ENCODE measurements at regions not wholly inside any gene's neighbourhood (a gene's known extent, or its start where the extent isn't known, plus 50 kb on each side); places are given as distances from the start of the nearest gene placed in this dataset.

GRCh38 chr3:105093371-105094252 lies 273.1 kb upstream of the ALCAM start:
- no peaks in the 10 kb centered on the region for H3K4me1 Mint-ChIP-seq
- no peak for ATAC-seq (ENCODE audit: low read depth)
- H3K27me3 Mint-ChIP-seq, result peaks cover 2% of the 10 kb centered on the region
- no peak overlapping the region for H3K27ac Mint-ChIP-seq
- intact Hi-C loops (cut with micrococcal nuclease), result no loop called here
- ChIA-PET POLR2A (no interaction called here), CTCF (no interaction called here)
- no peak overlapping the region for H3K4me3 Mint-ChIP-seq
- H3K9me3 Mint-ChIP-seq, result peaks cover 2% of the 10 kb centered on the region
- no peaks in the 10 kb centered on the region for H3K36me3 Mint-ChIP-seq (ENCODE audit: low read depth)
- TF ChIP-seq, protein P1, sequence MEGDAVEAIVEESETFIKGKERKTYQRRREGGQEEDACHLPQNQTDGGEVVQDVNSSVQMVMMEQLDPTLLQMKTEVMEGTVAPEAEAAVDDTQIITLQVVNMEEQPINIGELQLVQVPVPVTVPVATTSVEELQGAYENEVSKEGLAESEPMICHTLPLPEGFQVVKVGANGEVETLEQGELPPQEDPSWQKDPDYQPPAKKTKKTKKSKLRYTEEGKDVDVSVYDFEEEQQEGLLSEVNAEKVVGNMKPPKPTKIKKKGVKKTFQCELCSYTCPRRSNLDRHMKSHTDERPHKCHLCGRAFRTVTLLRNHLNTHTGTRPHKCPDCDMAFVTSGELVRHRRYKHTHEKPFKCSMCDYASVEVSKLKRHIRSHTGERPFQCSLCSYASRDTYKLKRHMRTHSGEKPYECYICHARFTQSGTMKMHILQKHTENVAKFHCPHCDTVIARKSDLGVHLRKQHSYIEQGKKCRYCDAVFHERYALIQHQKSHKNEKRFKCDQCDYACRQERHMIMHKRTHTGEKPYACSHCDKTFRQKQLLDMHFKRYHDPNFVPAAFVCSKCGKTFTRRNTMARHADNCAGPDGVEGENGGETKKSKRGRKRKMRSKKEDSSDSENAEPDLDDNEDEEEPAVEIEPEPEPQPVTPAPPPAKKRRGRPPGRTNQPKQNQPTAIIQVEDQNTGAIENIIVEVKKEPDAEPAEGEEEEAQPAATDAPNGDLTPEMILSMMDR (IDR thresholded peaks at IDR 0.05), result no peak
- no peak for DNase-seq

DNA sequence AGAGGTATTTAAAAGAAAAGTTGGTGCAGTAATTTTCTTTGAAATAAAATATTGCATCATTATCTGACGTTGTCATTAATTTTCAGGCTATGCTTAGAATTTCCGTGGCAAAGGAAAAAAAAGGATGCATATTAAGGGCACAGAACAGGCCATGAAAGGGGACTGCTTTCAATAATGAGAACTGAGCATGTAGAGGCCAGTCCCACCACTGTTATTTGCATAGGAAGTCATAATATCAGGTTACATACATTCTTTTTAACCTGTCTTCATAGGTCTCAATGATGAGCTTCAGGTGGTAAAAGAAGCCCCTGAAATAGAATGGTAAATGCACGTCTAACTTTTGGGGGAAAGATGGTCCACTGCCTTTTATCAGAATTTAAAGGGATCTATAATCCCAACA lies 272.1 kb upstream of the ALCAM start:
- H3K27me3 Mint-ChIP-seq, result no peaks in the 10 kb centered on the region
- ATAC-seq (ENCODE audit: low read depth) (no peak), DNase-seq (no peak)
- H3K27ac Mint-ChIP-seq, result no peak overlapping the region
- ChIA-PET POLR2A (no interaction called here), CTCF (no interaction called here)
- no peak overlapping the region for H3K4me3 Mint-ChIP-seq
- H3K36me3 Mint-ChIP-seq (ENCODE audit: low read depth), result no peaks in the 10 kb centered on the region
- intact Hi-C loops (cut with micrococcal nuclease), result no loop called here
- TF ChIP-seq, protein P1 (IDR thresholded peaks at IDR 0.05), result no peak
- peaks cover 2% of the 10 kb centered on the region for H3K9me3 Mint-ChIP-seq
- H3K4me1 Mint-ChIP-seq, result no peaks in the 10 kb centered on the region

DNA sequence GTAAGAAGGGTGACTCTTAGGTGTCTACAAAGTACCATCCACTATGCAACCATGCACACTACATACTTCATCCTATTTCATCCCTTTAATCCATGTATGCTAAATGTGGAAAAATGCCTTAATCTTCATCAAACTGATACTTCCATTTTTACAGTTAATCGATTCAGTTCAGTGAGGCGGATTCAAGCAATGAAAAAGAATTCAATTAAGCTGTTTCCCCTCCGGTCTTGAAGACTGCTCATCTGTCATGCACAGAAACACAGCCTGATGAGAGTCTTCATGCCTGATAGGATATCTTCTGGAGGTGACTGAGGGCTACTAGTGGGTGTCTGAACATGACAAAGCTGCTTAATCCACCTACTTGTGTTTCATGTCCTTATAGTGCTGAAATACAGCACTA lies 270.6 kb upstream of the ALCAM start:
- TF ChIP-seq, protein P1 (IDR thresholded peaks at IDR 0.05), result no peak
- Mint-ChIP-seq H3K27ac (no peak overlapping the region), H3K4me1 (no peaks in the 10 kb centered on the region), H3K9me3 (peaks cover 2% of the 10 kb centered on the region), H3K36me3 (ENCODE audit: low read depth) (no peaks in the 10 kb centered on the region), H3K27me3 (no peaks in the 10 kb centered on the region), H3K4me3 (no peak overlapping the region)
- ChIA-PET POLR2A (no interaction called here), CTCF (no interaction called here)
- no peak for ATAC-seq (ENCODE audit: low read depth)
- DNase-seq, result no peak
- intact Hi-C loops (cut with micrococcal nuclease), result no loop called here

- no peak for DNase-seq
- Mint-ChIP-seq H3K9me3 (no peaks in the 10 kb centered on the region), H3K4me3 (no peak overlapping the region), H3K27ac (no peak overlapping the region), H3K4me1 (no peaks in the 10 kb centered on the region), H3K36me3 (ENCODE audit: low read depth) (no peaks in the 10 kb centered on the region), H3K27me3 (no peaks in the 10 kb centered on the region)
- POLR2A ChIA-PET, result no interaction called here
- CTCF ChIA-PET, result no interaction called here
- intact Hi-C loops (cut with micrococcal nuclease), result no loop called here
- TF ChIP-seq, protein P1 (IDR thresholded peaks at IDR 0.05), result no peak
- ATAC-seq (ENCODE audit: low read depth), result no peak
Measured at GRCh38 chr3:105101603-105102002, 265.1 kb upstream of the ALCAM start.

DNA sequence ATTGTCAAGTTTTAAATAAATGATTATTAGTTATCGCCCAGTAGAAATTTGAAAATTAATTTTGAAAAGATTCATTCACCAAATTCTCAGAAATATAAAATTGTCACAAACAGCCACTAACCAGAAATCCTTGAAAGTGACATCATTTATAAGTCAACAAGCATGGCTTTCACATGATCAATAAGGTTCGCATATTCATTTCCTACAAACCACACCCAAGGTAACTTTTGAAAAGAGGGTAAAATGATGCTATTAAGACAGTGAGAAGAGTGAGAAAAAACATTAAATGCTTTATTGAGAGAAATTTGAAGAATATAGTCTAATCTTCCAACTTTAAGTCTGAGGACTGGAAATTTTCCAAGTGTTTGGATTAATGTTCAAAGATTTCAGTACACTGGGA lies 263.6 kb upstream of the ALCAM start:
- intact Hi-C loops (cut with micrococcal nuclease), result no loop called here
- ATAC-seq (ENCODE audit: low read depth) (no peak), DNase-seq (no peak)
- TF ChIP-seq, protein P1 (IDR thresholded peaks at IDR 0.05), result no peak
- Mint-ChIP-seq H3K36me3 (ENCODE audit: low read depth) (no peaks in the 10 kb centered on the region), H3K9me3 (no peaks in the 10 kb centered on the region), H3K27me3 (peaks cover 1% of the 10 kb centered on the region), H3K4me1 (no peaks in the 10 kb centered on the region), H3K27ac (no peak overlapping the region), H3K4me3 (no peak overlapping the region)
- ChIA-PET POLR2A (no interaction called here), CTCF (no interaction called here)
